Suprapubic skin (tissue), 4 donors: ENCODE measurements at regions not wholly inside any gene's neighbourhood (a gene's known extent, or its start where the extent isn't known, plus 50 kb on each side); places are given as distances from the start of the nearest gene placed in this dataset.
"Not testable (repeated sequence)": the region's sequence is repeated elsewhere in the genome, so short reads cannot be mapped to it uniquely, and the experiment has no call there.

Experiments
- DNase-seq, 2 donors: peaks; one replicate each; pipeline ENCODE4 v3.0.0-alpha.2; 2019; ENCODE audit warnings: low spot score in 2 of 2
- H3K27ac ChIP-seq: fragments of 200-600 bp; sonication (generic); one replicate; pipeline ENCODE4 v1.5.1; 2019
- H3K27me3 ChIP-seq: fragments of 200-600 bp; sonication (generic); one replicate; pipeline ENCODE4 v1.5.1; 2019
- H3K36me3 ChIP-seq: fragments of 200-600 bp; sonication (generic); one replicate; pipeline ENCODE4 v1.5.1; 2019
- H3K4me1 ChIP-seq: fragments of 200-600 bp; sonication (generic); one replicate; pipeline ENCODE4 v1.5.1; 2019
- H3K4me3 ChIP-seq: fragments of 200-600 bp; sonication (generic); one replicate; pipeline ENCODE4 v1.5.1; 2019; ENCODE audit warnings: mild to moderate bottlenecking
- H3K9me3 ChIP-seq: fragments of 200-600 bp; sonication (generic); one replicate; pipeline ENCODE4 v1.5.1; 2019
- CTCF ChIP-seq, 2 donors: fragments of 200-600 bp in 1 of 2; fragments of 450-650 bp in 1 of 2; sonication (generic) in 1 of 2; IDR thresholded peaks; one replicate each; pipeline ENCODE4 v1.5.1; 2016 to 2019; ENCODE audit warnings: antibody characterized with exemption in 2 of 2, mild to moderate bottlenecking in 1 of 2, moderate library complexity in 1 of 2
- EP300 ChIP-seq: sonication (generic); formaldehyde crosslinking; IDR thresholded peaks from one replicate; pipeline ENCODE4 v1.6.1; 2017; ENCODE audit warnings: antibody characterized with exemption
- POLR2A ChIP-seq, 2 donors: fragments of 450-650 bp; IDR thresholded peaks; one replicate each; pipeline ENCODE4 v1.6.1; 2017; ENCODE audit warnings: antibody characterized with exemption in 2 of 2, mild to moderate bottlenecking in 2 of 2, moderate library complexity in 2 of 2
- POLR2AphosphoS5 ChIP-seq, 3 donors: sonication (generic); formaldehyde crosslinking; IDR thresholded peaks; one replicate each; pipeline ENCODE4 v1.6.1; 2017; ENCODE audit warnings: antibody characterized with exemption in 3 of 3
- WGBS: methylation state at CpG from one replicate; pipeline ENCODE4 v1.1.5; 2018; 5-methylcytosine and 5-hydroxymethylcytosine counted together

DNA sequence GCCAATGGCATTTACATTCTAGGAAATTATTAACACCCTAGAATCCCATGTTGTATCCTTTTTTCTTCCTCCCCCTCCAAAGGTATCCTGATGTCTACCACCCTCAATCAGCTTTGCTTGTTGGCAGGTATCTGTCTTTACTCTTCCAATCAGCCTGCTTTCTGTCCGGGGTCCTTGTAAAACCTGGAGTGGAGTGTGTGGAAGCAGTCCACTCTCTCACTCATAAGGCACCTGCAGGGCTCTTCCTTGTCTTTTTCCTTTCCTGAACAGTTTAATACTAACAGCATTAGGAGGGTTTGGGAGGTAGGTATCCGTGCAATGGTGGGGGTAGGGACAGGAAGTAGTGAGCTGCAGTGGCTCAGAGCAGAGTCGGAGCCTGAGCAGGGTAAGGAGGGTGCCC is 193.4 kb downstream of the BARX2 start:
- Histone ChIP-seq H3K4me3 (no peak overlapping the region), H3K4me1 (no peaks in the 10 kb centered on the region), H3K27ac (no peak overlapping the region), H3K27me3 (no peaks in the 10 kb centered on the region), H3K36me3 (no peaks in the 10 kb centered on the region), H3K9me3 (peaks cover 8% of the 10 kb centered on the region)
- 88% methylated on average over 3 of the region's 3 CpGs for WGBS
- no peak for DNase-seq
- TF ChIP-seq POLR2A (IDR thresholded peaks at IDR 0.05) = no peak
- TF ChIP-seq EP300 = no peak
- TF ChIP-seq CTCF (IDR thresholded peaks at IDR 0.05) = no peak
- no peak for TF ChIP-seq POLR2AphosphoS5 (IDR thresholded peaks at IDR 0.05)

DNA sequence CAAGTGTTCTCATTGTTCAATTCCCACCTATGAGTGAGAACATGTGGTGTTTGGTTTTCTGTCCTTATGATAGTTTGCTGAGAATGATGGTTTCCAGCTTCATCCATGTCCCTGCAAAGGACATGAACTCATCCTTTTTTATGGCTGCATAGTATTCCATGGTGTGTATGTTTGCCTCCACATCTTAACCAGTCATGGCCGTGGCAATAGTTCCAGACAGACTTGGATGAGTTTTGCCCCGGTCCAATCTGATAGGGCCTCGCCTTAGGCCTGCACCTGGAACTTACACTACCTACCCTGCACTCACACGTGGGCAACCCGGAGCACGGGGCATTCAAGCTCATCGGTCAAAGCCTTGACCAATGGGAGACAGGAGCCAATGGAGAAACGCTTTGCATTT is 197.0 kb downstream of the BARX2 start:
- DNase-seq, H3K27ac ChIP-seq, H3K4me1 ChIP-seq, H3K4me3 ChIP-seq, H3K36me3 ChIP-seq, H3K27me3 ChIP-seq, H3K9me3 ChIP-seq: not testable (repeated sequence)
- 97% methylated on average over 8 of the region's 8 CpGs for WGBS

DNA sequence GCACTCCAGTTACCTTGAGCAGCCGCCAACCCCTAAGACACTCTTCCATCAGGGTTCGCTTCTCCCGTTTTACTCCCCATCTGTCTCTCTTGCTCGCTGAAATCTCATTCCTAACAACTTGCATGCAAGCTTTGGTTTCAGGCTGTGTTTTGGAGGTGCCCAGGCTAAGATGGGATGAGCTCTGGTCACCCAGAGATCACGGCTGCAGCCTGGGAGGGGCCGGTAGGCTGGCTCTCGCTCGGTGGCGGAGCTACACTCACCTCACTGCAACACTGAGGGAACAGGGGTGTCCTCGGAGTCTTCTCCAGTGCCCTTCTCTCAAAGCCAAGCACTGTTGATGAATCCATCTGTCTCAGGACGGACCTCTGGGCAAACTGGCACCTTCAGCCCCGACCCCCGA is 197.5 kb downstream of the BARX2 start:
- Histone ChIP-seq H3K36me3 (no peaks in the 10 kb centered on the region), H3K4me3 (no peak overlapping the region), H3K9me3 (peaks cover 4% of the 10 kb centered on the region), H3K27me3 (no peaks in the 10 kb centered on the region), H3K27ac (no peak overlapping the region), H3K4me1 (no peaks in the 10 kb centered on the region)
- TF ChIP-seq EP300 (no peak), POLR2A (IDR thresholded peaks at IDR 0.05) (no peak), POLR2AphosphoS5 (IDR thresholded peaks at IDR 0.05) (no peak), CTCF (IDR thresholded peaks at IDR 0.05) (no peak)
- DNase-seq = no peak
- 90% methylated on average over 13 of the region's 13 CpGs for WGBS

DNA sequence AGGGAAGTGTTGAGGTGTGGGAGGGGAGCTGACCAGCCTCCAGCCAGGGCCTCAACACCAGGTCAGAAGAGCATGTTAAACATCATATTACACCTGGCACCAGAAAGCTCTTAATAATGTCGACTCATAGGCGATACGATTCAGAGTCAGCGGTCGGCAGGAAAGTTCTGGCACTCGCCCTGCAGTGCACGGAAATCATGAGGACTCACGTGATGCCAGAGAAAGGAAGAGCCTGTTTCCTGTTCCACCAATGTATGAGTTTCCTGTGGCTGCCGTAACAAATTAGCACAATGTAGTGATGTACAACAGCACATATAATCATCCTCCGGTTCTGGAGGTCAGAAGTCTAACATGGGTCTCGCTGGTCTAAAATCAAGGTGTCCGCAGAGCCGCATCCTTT is 198.8 kb downstream of the BARX2 start:
- Histone ChIP-seq H3K4me1 (no peaks in the 10 kb centered on the region), H3K36me3 (no peaks in the 10 kb centered on the region), H3K4me3 (no peak overlapping the region), H3K27me3 (no peaks in the 10 kb centered on the region), H3K27ac (no peak overlapping the region), H3K9me3 (peaks cover 4% of the 10 kb centered on the region)
- DNase-seq = no peak
- no peak for TF ChIP-seq POLR2A (IDR thresholded peaks at IDR 0.05)
- no peak for TF ChIP-seq POLR2AphosphoS5 (IDR thresholded peaks at IDR 0.05)
- no peak for TF ChIP-seq EP300
- TF ChIP-seq CTCF (IDR thresholded peaks at IDR 0.05) = no peak
- WGBS = 83% methylated on average over 13 of the region's 13 CpGs

DNA sequence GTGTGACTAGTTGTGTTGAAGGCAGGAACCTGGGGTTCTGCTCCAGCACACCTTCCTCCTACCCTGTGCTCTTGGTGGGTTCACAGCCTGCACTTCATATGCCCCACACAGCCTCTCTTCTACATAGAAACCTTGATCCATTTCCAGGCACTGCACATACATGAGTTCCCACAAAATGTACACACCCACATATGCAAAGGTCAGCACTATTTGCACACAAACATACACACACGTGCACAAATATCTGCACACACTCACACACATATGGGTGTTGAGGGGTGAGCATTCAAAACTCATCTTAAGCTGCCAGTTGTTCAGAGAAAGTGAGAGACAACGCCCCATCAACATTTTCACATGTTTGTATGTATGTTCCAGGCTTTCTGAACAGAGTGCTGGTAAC is 201.0 kb downstream of the BARX2 start:
- no peaks in the 10 kb centered on the region for H3K9me3 ChIP-seq
- H3K4me3 ChIP-seq = no peak overlapping the region
- WGBS = 75% methylated on average over 2 of the region's 2 CpGs
- DNase-seq = no peak
- H3K36me3 ChIP-seq = no peaks in the 10 kb centered on the region
- H3K4me1 ChIP-seq = no peaks in the 10 kb centered on the region
- TF ChIP-seq POLR2A (IDR thresholded peaks at IDR 0.05) (no peak), EP300 (no peak), POLR2AphosphoS5 (IDR thresholded peaks at IDR 0.05) (no peak), CTCF (IDR thresholded peaks at IDR 0.05) (no peak)
- H3K27me3 ChIP-seq = no peaks in the 10 kb centered on the region
- no peak overlapping the region for H3K27ac ChIP-seq

DNA sequence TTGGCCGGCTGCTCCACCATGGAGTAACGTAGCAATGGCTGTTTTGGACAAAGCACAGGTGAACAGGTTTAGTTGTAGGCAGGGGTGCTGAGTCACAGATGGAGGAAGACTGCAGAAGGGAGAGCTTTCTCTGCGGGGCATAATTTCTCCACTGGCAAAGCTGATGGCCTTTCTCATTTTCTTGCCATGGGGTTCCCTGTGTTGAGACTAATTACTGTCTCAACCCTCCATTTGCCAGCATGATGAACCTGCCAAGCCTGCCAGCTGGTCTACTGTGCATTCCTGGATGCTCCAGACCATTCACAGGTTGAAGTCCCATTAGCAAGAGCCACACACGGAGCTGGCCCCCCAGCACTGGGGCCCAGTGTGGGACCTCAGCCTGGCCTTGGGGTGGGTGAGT is 202.4 kb downstream of the BARX2 start:
- no peak for DNase-seq
- Histone ChIP-seq H3K27ac (no peak overlapping the region), H3K4me3 (no peak overlapping the region), H3K9me3 (no peaks in the 10 kb centered on the region), H3K4me1 (no peaks in the 10 kb centered on the region), H3K27me3 (no peaks in the 10 kb centered on the region), H3K36me3 (no peaks in the 10 kb centered on the region)
- TF ChIP-seq POLR2A (IDR thresholded peaks at IDR 0.05) (no peak), EP300 (no peak), POLR2AphosphoS5 (IDR thresholded peaks at IDR 0.05) (no peak), CTCF (IDR thresholded peaks at IDR 0.05) (no peak)
- WGBS = 91% methylated on average over 4 of the region's 4 CpGs
